A204.1 (cell line): ENCODE measurements at regions not wholly inside any gene's neighbourhood (a gene's known extent, or its start where the extent isn't known, plus 50 kb on each side); places are given as distances from the start of the nearest gene placed in this dataset.
"Not testable (repeated sequence)": the region's sequence is repeated elsewhere in the genome, so short reads cannot be mapped to it uniquely, and the experiment has no call there.

ENCODE experiments used
- FAIRE-seq: peaks from 2 replicates; lab custom pipeline; 2012; peaks lifted over from hg19 to GRCh38; lab: Jason Lieb, UNC

GRCh38 chr2:131828633-131829455 is 301.2 kb downstream of the CCDC74A start:
- not testable (repeated sequence) for FAIRE-seq

GRCh38 chr2:131829456-131830241 is 302.0 kb downstream of the CCDC74A start:
- FAIRE-seq, result not testable (repeated sequence)

- FAIRE-seq, result not testable (repeated sequence)
Measured at GRCh38 chr2:131830242-131830945, 302.7 kb downstream of the CCDC74A start.

GRCh38 chr2:131830946-131831310 is 303.2 kb downstream of the CCDC74A start:
- FAIRE-seq, result not testable (repeated sequence)

GRCh38 chr2:131831450-131832208 is 303.9 kb downstream of the CCDC74A start:
- FAIRE-seq, result not testable (repeated sequence)

- not testable (repeated sequence) for FAIRE-seq
Measured at GRCh38 chr2:131832209-131832780, 304.6 kb downstream of the CCDC74A start.

GRCh38 chr2:131832917-131833316 is 305.2 kb downstream of the CCDC74A start:
- not testable (repeated sequence) for FAIRE-seq

GRCh38 chr2:131833367-131834202 is 305.9 kb downstream of the CCDC74A start:
- not testable (repeated sequence) for FAIRE-seq

GRCh38 chr2:131834203-131835020 is 306.7 kb downstream of the CCDC74A start:
- not testable (repeated sequence) for FAIRE-seq

- FAIRE-seq, result not testable (repeated sequence)
Measured at GRCh38 chr2:131835022-131835421, 307.3 kb downstream of the CCDC74A start.

- FAIRE-seq, result no peak
Measured at GRCh38 chr2:131835621-131836091, 308.0 kb downstream of the CCDC74A start.

- not testable (repeated sequence) for FAIRE-seq
Measured at GRCh38 chr2:131836116-131836515, 308.4 kb downstream of the CCDC74A start.

GRCh38 chr2:131844044-131844443 is 316.4 kb downstream of the CCDC74A start:
- FAIRE-seq, result peak; percentile 78

- FAIRE-seq, result not testable (repeated sequence)
Measured at GRCh38 chr2:131856202-131856601, 305.6 kb downstream of the ANKRD30BL start.

- peak; percentile 98 for FAIRE-seq
Measured at GRCh38 chr2:131858197-131858596, 303.6 kb downstream of the ANKRD30BL start.
